AG10803 (cell line): ENCODE measurements at regions not wholly inside any gene's neighbourhood (a gene's known extent, or its start where the extent isn't known, plus 50 kb on each side); places are given as distances from the start of the nearest gene placed in this dataset.

ENCODE experiments used
- DNase-seq: peaks from one replicate; pipeline ENCODE4 v3.0.0; 2010; ENCODE audit warnings: low read depth
- H3K4me3 ChIP-seq: 2 replicates; pipeline ENCODE4 v1.5.1; 2011; ENCODE audit warnings: mild to moderate bottlenecking, low read length, control low read depth
- TF ChIP-seq, protein P1 (sequence below): conservative IDR thresholded peaks from 2 replicates; pipeline ENCODE4 v1.5.1; 2011; ENCODE audit warnings: mild to moderate bottlenecking, low read length, control low read depth, inconsistent platforms

DNA sequence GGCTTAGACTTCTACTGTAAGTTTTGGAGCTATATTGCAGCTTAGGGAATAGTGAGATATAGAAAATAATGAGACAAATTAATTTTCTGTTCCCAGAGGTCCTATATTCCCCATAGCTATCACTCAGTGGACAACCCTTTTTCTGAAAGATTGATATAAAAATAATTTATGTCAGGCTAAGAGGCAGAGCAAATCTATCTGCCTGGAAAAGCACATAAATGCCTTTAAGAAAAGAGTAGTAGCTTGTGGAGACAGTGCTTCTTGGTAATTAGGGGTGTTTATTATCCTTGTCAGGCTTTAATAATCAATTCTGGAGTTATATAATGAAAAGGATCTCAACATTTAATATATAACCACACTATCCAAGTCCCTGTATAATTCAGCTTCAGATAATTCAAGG is 1162.8 kb upstream of the PCDH20 start:
- no peak overlapping the region for H3K4me3 ChIP-seq
- TF ChIP-seq, protein P1, sequence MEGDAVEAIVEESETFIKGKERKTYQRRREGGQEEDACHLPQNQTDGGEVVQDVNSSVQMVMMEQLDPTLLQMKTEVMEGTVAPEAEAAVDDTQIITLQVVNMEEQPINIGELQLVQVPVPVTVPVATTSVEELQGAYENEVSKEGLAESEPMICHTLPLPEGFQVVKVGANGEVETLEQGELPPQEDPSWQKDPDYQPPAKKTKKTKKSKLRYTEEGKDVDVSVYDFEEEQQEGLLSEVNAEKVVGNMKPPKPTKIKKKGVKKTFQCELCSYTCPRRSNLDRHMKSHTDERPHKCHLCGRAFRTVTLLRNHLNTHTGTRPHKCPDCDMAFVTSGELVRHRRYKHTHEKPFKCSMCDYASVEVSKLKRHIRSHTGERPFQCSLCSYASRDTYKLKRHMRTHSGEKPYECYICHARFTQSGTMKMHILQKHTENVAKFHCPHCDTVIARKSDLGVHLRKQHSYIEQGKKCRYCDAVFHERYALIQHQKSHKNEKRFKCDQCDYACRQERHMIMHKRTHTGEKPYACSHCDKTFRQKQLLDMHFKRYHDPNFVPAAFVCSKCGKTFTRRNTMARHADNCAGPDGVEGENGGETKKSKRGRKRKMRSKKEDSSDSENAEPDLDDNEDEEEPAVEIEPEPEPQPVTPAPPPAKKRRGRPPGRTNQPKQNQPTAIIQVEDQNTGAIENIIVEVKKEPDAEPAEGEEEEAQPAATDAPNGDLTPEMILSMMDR: no peak
- DNase-seq: no peak

DNA sequence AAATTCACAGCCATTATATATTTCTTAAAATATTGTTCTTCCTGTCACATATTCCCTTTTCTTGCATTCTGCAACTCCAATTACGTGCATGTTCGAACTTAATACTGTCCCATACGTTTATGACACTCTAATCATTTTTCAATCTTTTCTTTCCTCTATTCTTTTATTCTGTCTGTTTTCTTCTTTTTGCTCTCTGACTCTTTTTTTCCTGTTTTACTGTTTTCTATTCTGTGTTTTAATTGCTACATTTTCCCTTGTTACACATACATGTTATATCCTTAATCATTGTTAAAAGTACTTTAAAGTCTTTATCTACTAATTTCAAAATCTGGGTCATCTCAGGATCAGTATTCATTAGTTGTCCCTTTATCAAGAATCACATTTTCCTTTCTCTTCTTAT is 1149.1 kb upstream of the PCDH20 start:
- DNase-seq: no peak
- TF ChIP-seq, protein P1: no peak
- no peak overlapping the region for H3K4me3 ChIP-seq

- no peak for DNase-seq
- TF ChIP-seq, protein P1: no peak
These were observed 1147.6 kb upstream of the PCDH20 start for GRCh38 chr13:62563251-62563650.

DNA sequence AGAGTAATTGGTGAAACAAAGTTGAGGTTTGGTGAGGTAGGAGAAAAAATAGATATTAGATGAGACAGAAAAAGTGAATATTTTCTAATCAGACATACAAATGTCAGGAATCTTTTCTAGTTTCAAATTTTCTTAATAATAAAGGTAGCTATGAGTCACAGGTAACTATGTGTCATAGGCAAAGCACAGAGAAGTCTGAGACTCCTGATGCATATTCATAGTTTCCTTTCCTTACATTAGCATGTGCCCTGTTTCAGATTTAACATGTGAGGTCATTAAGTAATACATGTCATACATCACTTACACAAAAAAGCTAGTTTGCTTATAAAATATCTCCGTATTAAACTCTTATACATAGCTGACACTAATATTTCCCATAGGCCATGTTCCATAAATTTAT is 1141.3 kb upstream of the PCDH20 start:
- DNase-seq: no peak
- TF ChIP-seq, protein P1: no peak

More at GRCh38 chr13:62563251-62563650, 1147.6 kb upstream of the PCDH20 start:
- H3K4me3 ChIP-seq: no peak overlapping the region

DNA sequence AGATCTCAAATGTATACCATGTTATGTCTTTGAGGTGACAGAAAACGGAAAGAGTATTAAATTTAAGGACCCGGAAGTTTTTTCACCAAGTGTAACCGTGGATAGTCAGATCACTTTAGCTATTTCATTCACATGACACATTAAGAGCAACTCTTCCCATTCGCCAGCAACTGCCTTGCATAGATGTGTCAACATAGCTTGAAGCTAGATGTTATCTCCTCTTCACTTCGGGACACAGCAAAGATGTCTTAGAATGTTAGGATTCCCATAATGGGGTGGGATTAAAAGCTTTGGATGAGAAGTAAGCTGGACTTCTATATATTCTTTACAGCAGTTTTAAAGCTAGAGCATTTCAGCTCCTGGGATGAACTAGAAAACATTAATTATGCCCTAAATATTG is 1135.9 kb upstream of the PCDH20 start:
- DNase-seq: no peak

More for the DNA sequence above, 1141.3 kb upstream of the PCDH20 start:
- no peak overlapping the region for H3K4me3 ChIP-seq

GRCh38 chr13:62544928-62545327 is 1129.3 kb upstream of the PCDH20 start:
- no peak overlapping the region for H3K4me3 ChIP-seq
- DNase-seq: no peak
- TF ChIP-seq, protein P1: no peak

More for the DNA sequence above, 1135.9 kb upstream of the PCDH20 start:
- H3K4me3 ChIP-seq: no peak overlapping the region
- TF ChIP-seq, protein P1: no peak

GRCh38 chr13:62537593-62537992 is 1121.9 kb upstream of the PCDH20 start:
- no peak for DNase-seq

More at GRCh38 chr13:62537593-62537992, 1121.9 kb upstream of the PCDH20 start:
- H3K4me3 ChIP-seq: no peak overlapping the region
- TF ChIP-seq, protein P1: no peak
